ENCODE measurements at regions not wholly inside any gene's neighbourhood (a gene's known extent, or its start where the extent isn't known, plus 50 kb on each side); places are given as distances from the start of the nearest gene placed in this dataset.

DNA sequence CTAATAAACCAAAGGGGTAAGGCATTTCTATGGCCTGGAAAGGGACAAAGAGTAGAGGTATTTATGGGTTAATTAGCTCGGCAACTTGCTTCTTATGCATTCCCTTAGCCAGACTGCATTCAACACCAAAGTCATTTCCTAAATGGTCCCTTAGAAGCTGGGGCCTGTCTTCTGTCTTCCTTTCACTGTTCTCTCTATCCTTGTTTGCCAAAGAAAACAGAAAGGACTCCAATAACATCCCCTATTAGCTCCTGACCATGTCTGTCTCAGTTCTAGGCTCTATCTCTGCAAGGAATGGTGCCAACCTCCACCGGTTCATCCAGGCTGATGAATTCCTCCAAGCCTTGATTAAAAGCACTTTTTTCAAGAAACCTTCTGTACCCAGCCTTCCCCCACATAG is 123.5 kb downstream of the KCTD12 start:
- TF ChIP-seq CTCF (IDR thresholded peaks at IDR 0.05; ENCODE audit: insufficient read depth, low read length) (no peak), GABPA (IDR thresholded peaks at IDR 0.05; ENCODE audit: low read depth) (no peak), POLR2AphosphoS5 (IDR thresholded peaks at IDR 0.05; ENCODE audit: low read depth) (no peak), SPI1 (IDR thresholded peaks at IDR 0.05; ENCODE audit: borderline replicate concordance, low read depth) (no peak)
- TF ChIP-seq, protein P1, sequence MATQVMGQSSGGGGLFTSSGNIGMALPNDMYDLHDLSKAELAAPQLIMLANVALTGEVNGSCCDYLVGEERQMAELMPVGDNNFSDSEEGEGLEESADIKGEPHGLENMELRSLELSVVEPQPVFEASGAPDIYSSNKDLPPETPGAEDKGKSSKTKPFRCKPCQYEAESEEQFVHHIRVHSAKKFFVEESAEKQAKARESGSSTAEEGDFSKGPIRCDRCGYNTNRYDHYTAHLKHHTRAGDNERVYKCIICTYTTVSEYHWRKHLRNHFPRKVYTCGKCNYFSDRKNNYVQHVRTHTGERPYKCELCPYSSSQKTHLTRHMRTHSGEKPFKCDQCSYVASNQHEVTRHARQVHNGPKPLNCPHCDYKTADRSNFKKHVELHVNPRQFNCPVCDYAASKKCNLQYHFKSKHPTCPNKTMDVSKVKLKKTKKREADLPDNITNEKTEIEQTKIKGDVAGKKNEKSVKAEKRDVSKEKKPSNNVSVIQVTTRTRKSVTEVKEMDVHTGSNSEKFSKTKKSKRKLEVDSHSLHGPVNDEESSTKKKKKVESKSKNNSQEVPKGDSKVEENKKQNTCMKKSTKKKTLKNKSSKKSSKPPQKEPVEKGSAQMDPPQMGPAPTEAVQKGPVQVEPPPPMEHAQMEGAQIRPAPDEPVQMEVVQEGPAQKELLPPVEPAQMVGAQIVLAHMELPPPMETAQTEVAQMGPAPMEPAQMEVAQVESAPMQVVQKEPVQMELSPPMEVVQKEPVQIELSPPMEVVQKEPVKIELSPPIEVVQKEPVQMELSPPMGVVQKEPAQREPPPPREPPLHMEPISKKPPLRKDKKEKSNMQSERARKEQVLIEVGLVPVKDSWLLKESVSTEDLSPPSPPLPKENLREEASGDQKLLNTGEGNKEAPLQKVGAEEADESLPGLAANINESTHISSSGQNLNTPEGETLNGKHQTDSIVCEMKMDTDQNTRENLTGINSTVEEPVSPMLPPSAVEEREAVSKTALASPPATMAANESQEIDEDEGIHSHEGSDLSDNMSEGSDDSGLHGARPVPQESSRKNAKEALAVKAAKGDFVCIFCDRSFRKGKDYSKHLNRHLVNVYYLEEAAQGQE (IDR thresholded peaks at IDR 0.05; ENCODE audit: insufficient replicate concordance, low read depth), result no peak
